ENCODE measurements at regions not wholly inside any gene's neighbourhood (a gene's known extent, or its start where the extent isn't known, plus 50 kb on each side); places are given as distances from the start of the nearest gene placed in this dataset.

DNA sequence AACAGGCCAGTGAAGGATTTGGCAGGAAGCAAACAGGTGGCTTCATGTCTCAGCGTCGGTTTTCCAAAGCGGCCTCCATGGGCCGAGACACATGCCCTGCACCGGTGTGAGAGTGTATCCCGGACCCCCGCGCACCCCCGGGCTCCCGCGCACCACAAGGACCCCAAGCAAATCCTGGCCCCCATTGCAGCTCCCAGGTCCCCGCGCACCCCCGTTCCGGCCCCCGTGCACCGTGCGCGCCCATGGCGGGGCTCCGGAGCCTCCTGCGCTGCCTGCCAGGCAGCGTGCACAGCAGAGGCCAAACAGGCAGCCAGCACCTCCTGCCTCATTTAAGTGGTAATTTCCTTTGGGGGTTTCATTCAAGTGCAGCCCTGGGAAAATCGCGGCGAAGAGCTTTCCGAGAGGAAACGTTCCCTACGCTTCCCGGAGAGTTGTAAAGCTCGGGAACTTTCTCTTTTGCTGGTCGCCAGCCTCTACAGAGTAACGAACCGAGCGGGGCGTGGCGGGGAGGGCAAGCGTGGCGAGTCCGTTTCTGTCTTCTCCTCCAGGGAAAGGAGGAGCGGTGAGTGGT, 145.5 kb upstream of the SLC24A2 start:
- Histone ChIP-seq H3K4me1 (replicated peaks in 1 of 2; ENCODE audit: control insufficient read depth in 2 of 2, insufficient read depth in 2 of 2, low read length in 2 of 2) (no peaks in the 10 kb centered on the region; a peak in 2 of 5 replicates), H3K27me3 (ENCODE audit: control insufficient read depth in 2 of 2, insufficient read depth in 2 of 2, low read length in 2 of 2) (no peaks in the 10 kb centered on the region), H3K9ac (ENCODE audit: insufficient read depth in 1 of 2, low read depth in 2 of 2, low read length in 2 of 2) (no peak overlapping the region), H4K20me1 (replicated peaks; ENCODE audit: control insufficient read depth, insufficient read depth, low read length) (no peaks in the 10 kb centered on the region), H3K4me2 (ENCODE audit: insufficient read depth, low read length) (no peak overlapping the region; the same call in 1 of the 2 replicates), H3K27ac (ENCODE audit: extremely low read depth, low read depth, low read length) (no peak overlapping the region), H3K79me2 (ENCODE audit: control insufficient read depth, insufficient read depth, low read length) (no peaks in the 10 kb centered on the region), H3K9me1 (ENCODE audit: control insufficient read depth, insufficient read depth, low read length) (no peaks in the 10 kb centered on the region), H3K9me3 (replicated peaks; ENCODE audit: control insufficient read depth, insufficient read depth, low read depth, low read length) (no peaks in the 10 kb centered on the region), H2AFZ (ENCODE audit: low read depth, low read length) (no peak overlapping the region), H3K4me3 (no peak overlapping the region), H3K36me3 (ENCODE audit: control insufficient read depth, insufficient read depth, low read length) (no peaks in the 10 kb centered on the region)
- in situ Hi-C loops (cut with MboI) (no loop called here), intact Hi-C loops (cut with micrococcal nuclease) (no loop called here)
- POLR2A ChIA-PET, result no interaction called here
- 1% methylated on average over 20 of the region's 41 CpGs for WGBS (ENCODE audit: insufficient coverage, low coverage, missing lambda C conversion rate)
- FAIRE-seq (no peak), ATAC-seq (no peak), DNase-seq (ENCODE audit: extremely low read depth in 1 of 4, low spot score in 3 of 4) (no peak)
- no TSS peak for BruUV-seq (replicated peaks)
- CTCF ChIA-PET (ENCODE audit: low intra/inter-chr PET ratio), result no interaction called here
- TF ChIP-seq ZNF212 (CRISPR knock-in tag; IDR thresholded peaks at IDR 0.05), result no peak
- TF ChIP-seq TFAM (CRISPR knock-in tag; conservative IDR thresholded peaks at IDR 0.05), result no peak
- TF ChIP-seq U2AF1 (optimal IDR thresholded peaks at IDR 0.05; ENCODE audit: low read depth, low read length), result no peak
- TF ChIP-seq U2AF2 (optimal IDR thresholded peaks at IDR 0.05; ENCODE audit: low read depth, low read length), result no peak
- TF ChIP-seq MAFG (tag; conservative IDR thresholded peaks at IDR 0.05), result no peak
- TF ChIP-seq ZNF347 (CRISPR knock-in tag; IDR thresholded peaks at IDR 0.05; ENCODE audit: low read depth), result no peak
- TF ChIP-seq CXXC5 (CRISPR knock-in tag; IDR thresholded peaks at IDR 0.05), result no peak
- TF ChIP-seq ZSCAN32 (CRISPR knock-in tag; IDR thresholded peaks at IDR 0.05), result no peak
- TF ChIP-seq, protein P1, sequence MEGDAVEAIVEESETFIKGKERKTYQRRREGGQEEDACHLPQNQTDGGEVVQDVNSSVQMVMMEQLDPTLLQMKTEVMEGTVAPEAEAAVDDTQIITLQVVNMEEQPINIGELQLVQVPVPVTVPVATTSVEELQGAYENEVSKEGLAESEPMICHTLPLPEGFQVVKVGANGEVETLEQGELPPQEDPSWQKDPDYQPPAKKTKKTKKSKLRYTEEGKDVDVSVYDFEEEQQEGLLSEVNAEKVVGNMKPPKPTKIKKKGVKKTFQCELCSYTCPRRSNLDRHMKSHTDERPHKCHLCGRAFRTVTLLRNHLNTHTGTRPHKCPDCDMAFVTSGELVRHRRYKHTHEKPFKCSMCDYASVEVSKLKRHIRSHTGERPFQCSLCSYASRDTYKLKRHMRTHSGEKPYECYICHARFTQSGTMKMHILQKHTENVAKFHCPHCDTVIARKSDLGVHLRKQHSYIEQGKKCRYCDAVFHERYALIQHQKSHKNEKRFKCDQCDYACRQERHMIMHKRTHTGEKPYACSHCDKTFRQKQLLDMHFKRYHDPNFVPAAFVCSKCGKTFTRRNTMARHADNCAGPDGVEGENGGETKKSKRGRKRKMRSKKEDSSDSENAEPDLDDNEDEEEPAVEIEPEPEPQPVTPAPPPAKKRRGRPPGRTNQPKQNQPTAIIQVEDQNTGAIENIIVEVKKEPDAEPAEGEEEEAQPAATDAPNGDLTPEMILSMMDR (IDR thresholded peaks at IDR 0.05 in 2 of 3, conservative IDR thresholded peaks at IDR 0.05 in 1 of 3; ENCODE audit: insufficient read depth in 2 of 3, low read depth in 1 of 3, low read length in 3 of 3), result no peak
- no peak for TF ChIP-seq JUNB (CRISPR knock-in tag; conservative IDR thresholded peaks at IDR 0.05)
- no peak for TF ChIP-seq STAT5A (IDR thresholded peaks at IDR 0.05; ENCODE audit: borderline replicate concordance, low read length)
- TF ChIP-seq KLF10 (CRISPR knock-in tag; IDR thresholded peaks at IDR 0.05), result no peak
- TF ChIP-seq PML (IDR thresholded peaks at IDR 0.05; ENCODE audit: low read length), result no peak
- TF ChIP-seq, protein P2, sequence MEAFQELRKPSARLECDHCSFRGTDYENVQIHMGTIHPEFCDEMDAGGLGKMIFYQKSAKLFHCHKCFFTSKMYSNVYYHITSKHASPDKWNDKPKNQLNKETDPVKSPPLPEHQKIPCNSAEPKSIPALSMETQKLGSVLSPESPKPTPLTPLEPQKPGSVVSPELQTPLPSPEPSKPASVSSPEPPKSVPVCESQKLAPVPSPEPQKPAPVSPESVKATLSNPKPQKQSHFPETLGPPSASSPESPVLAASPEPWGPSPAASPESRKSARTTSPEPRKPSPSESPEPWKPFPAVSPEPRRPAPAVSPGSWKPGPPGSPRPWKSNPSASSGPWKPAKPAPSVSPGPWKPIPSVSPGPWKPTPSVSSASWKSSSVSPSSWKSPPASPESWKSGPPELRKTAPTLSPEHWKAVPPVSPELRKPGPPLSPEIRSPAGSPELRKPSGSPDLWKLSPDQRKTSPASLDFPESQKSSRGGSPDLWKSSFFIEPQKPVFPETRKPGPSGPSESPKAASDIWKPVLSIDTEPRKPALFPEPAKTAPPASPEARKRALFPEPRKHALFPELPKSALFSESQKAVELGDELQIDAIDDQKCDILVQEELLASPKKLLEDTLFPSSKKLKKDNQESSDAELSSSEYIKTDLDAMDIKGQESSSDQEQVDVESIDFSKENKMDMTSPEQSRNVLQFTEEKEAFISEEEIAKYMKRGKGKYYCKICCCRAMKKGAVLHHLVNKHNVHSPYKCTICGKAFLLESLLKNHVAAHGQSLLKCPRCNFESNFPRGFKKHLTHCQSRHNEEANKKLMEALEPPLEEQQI (IDR thresholded peaks at IDR 0.05), result no peak
- no peak for TF ChIP-seq MEIS2 (IDR thresholded peaks at IDR 0.05; ENCODE audit: partially characterized antibody)
- TF ChIP-seq, protein P3, sequence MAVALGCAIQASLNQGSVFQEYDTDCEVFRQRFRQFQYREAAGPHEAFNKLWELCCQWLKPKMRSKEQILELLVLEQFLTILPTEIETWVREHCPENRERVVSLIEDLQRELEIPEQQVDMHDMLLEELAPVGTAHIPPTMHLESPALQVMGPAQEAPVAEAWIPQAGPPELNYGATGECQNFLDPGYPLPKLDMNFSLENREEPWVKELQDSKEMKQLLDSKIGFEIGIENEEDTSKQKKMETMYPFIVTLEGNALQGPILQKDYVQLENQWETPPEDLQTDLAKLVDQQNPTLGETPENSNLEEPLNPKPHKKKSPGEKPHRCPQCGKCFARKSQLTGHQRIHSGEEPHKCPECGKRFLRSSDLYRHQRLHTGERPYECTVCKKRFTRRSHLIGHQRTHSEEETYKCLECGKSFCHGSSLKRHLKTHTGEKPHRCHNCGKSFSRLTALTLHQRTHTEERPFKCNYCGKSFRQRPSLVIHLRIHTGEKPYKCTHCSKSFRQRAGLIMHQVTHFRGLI (CRISPR knock-in tag; IDR thresholded peaks at IDR 0.05), result no peak
- TF ChIP-seq, protein P4, sequence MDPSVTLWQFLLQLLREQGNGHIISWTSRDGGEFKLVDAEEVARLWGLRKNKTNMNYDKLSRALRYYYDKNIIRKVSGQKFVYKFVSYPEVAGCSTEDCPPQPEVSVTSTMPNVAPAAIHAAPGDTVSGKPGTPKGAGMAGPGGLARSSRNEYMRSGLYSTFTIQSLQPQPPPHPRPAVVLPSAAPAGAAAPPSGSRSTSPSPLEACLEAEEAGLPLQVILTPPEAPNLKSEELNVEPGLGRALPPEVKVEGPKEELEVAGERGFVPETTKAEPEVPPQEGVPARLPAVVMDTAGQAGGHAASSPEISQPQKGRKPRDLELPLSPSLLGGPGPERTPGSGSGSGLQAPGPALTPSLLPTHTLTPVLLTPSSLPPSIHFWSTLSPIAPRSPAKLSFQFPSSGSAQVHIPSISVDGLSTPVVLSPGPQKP (CRISPR knock-in tag; IDR thresholded peaks at IDR 0.05), result no peak
- TF ChIP-seq CHD2 (IDR thresholded peaks at IDR 0.05; ENCODE audit: low read depth, low read length), result no peak
